SK-N-DZ (cell line): ENCODE measurements at regions not wholly inside any gene's neighbourhood (a gene's known extent, or its start where the extent isn't known, plus 50 kb on each side); places are given as distances from the start of the nearest gene placed in this dataset.
"Not testable (repeated sequence)": the region's sequence is repeated elsewhere in the genome, so short reads cannot be mapped to it uniquely, and the experiment has no call there.

Source experiments
- DNase-seq: peaks from one replicate; pipeline ENCODE4 v3.0.0-alpha.2; 2015; ENCODE audit warnings: low spot score

DNA sequence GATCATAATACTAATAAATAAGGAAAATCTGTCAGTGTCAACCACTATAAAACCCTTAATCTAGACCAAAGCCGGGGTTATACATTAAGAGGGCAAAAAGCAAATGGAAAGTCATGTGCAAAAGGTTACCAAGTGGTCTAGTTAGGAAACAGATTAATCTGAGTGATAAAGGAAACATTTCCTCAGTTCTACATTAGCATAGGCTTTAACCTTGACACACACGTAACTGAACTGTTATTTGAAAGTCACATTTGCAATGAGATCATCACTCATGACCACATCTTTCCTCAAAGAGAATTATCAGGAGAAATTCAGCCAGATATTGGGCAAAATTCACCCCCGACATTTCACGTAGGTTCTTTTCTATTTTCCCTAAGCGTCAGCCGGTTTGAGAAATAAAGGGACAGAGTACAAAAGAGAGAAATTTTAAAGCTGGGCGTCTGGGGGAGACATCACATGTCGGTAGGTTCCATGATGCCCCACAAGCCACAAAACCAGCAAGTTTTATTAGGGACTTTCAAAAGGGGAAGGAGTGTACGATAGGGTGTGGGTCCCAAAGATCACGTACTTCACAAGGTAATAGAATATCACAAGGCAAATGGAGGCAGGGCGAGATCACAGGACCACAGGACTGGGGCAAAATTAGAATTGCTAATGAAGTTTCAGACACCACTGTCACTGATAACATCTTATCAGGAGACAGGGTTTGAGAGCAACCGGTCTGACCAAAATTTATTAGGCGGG lies 76.8 kb upstream of the DST start:
- DNase-seq: not testable (repeated sequence)

DNA sequence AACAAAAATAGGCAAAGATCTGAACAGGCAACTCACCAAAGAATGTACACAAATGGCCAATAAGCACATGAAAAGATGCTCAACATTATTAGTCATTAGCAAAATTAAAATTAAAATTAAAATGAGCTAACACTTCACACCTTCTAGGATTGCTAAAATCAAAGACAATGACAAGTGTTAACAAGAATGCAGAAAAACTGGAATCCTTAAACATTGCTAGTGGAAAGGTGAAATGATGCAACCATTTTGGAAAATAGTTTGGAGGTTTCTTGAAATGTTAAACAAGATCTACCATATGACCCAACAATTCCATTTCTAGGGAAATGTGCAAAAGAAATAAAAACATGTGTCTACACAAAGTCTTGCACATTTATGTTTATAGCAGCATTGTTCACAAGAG lies 75.5 kb upstream of the DST start:
- no peak for DNase-seq

DNA sequence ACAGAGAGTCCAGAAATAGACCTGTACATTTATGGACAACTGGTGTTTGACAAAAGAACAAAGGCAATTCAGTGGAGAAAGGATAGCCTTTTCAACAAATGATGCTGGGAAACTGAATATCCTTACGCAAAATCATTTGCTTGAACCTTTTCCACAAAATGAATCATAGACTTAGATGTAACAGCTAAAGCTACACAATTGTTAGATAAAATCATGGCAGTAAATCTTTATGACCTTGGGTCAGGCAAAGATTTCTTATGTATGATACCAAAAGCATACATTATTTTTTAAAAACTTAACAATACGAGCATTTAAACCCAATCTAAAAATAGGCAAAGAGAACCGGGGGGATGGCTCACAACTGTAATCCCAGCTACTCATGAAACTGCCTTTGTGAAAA lies 73.5 kb upstream of the DST start:
- no peak for DNase-seq

DNA sequence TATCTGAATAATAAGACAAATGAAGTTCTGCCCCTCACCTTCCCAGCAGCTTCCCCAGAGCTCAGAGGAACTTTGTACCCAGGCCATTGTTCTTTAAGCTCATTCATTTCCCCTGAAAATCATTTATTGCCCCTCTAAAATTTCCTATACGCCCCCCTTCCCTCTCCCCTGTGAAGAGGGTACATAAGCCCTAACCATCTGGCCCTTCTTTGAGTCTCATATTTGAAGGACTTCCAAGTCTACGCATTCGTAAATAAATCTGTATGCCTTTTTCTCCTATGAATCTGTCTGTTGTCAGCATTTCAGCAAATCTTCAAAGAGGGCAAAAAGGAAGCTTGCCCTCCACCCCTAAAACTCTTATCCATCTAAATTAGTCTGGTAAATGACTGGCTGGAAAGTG lies 73.1 kb upstream of the DST start:
- DNase-seq: no peak

DNA sequence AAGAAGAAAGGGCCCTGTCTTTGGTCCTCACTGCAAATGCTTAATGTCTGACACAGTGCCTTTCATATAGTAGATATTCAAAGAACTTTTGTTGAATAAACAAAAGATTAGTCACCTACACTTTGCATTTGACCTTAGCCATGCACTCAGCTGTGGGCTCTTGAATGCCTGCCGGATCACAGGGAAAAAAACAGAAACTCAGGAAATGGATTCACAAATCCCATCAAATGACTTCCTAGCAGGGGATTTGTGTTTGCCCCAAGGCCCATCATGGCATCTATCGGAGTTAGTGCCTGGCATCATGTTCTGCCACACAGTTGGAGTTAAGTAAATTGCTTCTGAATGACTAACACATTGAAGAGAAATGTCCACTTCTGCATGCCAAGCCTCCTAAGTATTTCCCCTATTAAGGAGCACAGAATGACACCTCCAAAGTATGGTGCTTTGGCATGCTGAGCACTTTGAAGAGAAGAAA lies 72.3 kb upstream of the DST start:
- no peak for DNase-seq

DNA sequence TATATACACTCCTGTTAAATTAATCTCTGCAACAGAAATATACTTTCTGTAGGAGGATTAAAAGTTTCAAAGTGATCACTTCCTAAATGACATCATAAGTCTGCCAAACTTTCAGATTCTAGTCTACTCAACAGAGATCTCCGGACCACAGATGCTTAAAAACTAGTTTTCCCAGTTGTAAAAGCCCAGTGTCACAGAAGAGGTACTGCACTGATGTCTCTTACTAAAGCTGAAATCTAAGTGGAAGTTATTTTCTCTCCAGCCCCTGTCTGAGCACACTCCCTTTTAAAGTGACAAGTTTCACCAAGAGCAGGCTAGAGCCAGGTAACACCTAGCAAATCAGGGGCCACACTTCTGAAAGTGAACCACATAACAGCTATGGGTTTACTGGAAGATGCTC lies 71.6 kb upstream of the DST start:
- no peak for DNase-seq

DNA sequence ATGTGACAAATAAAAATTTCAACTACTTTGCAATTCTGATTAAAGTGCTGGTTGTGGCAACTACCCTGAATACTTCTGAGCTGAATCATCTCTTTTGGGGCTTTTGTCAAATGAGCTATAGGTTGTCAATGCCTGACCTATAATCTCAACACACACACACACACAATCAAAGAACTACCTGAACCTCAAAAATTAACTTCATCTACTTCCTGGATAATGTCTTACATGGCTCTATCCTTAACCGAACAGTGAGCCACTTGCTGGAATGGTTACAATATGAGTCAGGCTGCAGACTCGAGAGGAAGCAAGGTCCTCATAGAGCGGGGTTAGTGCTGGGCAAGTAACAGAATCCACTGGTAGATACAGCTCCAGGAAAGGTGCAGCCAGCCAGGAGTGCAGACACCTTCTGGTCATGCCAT lies 70.6 kb upstream of the DST start:
- no peak for DNase-seq

DNA sequence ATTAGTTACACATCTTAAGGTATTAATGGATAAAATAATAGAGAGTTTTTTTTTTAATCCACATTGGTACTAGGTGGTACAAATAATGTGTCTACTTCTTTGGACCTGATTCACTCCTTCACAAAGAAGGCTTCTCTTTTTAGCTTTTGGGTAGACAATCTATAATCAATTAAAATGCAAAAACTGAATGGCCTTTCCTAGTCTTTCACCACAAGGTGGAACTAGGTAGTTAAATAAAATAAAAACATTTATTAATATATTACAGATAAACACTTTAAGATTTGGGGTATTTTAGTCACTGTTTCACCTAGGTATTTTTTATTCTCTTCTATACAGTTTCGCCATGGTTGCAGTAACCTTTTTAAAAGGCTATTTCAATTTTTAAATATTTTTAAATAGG lies 68.3 kb upstream of the DST start:
- no peak for DNase-seq

DNA sequence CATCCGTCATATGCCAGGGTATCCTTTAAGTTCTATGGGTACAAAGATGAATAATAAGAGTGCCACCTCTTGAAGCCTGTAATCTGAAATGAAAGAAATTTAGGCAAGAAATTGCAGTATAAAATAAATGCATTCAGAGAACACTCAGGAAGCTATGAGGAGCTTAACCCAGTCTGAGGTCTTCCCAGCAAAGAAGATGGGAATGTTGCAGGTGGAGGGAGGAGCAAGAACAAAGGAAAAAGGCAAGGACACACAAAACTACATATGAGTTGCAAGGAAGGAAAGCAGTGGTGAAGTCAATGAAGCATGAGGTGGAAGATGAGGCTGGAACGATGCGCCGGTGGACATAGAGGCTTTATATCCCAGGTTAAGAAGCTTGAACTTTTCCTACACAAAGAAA lies 67.0 kb upstream of the DST start:
- no peak for DNase-seq

DNA sequence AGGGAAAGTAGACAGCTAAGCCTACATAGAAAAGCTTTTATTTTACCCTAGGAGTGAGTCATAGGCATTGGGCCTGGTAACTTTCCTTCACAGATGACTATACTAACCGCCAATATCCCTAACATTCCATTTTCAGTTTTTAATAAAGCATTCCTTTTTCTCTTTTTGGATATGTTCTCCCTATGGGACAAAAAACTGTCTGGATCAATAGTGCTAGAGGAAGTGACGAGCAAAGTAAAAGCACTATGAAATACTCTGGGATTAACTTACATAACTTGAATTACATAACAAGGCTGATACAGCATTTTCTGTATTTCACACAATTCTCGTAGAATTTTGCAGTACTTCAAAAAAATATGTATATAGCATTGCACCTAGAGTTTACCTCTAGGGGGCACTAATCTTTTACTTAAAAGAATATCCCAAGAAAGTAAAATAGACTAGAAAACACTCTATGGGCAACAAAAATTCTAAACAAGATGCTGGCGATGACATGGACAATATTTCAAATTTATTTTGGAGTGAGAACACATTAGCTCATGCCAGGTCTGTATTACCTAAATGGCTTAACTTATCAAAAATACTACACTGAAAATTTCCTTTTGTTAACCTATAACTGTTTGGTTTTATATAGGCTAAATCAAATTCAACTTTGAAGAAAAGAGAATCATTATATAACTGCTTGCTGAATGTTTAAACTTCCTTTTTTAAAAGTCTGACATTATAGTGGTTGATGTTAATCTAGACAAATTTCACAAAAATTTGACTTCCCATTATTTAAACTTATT lies 66.3 kb upstream of the DST start:
- DNase-seq: peak; percentile 55

DNA sequence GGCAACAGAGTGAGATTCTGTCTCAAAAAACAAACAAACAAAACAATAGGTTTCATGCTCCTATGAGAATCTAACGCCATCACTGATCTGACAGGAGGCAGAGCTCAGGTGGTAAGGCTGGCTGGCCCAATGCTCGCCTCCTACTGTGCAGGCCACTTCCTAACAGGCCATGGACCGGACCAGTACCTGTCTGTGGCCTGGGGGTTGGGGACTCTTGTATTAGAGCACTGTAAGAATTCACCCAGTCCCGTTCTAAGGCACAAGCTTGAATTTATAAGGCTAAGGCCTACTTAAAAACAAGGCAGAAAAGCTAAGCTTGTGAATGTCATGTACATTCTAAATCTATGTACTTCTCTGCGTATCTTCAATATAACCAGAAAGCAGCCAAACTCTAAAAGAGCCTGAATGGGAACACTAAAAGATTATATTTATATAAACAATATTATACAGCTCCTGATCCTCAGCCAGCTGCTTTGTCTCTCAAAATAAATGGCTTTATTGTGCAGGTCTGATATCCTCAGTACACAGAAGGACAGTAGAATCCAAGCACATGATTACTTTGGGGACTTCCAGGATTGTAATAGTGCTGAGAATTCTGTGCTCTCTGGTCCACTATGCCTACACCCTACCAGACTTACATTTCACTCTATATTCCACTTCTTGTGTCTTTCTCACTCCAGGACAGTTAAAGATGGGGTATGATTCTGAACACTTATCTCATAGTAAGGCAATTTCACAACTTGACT lies 64.5 kb upstream of the DST start:
- DNase-seq: no peak

DNA sequence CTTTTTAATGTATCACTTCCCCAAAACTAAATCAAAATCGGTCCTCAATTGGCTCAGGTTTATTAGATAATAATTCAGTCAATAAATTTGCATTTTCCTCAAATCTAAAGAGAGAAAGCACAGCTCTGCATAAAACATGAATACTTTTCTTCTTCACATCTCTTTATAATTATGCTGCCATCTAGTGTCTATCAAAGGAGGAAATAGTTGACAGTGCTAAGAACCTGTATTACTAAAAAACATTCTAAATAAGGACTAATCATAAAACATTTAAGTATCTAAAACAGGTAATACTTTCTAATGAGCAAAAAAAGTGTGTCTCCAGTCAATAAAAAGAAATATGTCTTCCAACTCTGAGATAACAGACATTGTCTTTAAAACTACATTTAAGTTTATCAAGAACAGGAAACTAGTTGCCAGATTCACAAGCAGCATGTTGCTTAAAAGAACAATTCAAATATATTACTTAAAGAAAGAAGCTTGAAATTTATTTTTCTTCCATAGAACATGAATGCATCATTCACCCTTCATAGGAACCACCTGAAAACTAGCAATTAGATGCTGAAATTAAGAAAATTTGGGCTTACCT lies 56.5 kb upstream of the DST start:
- DNase-seq: no peak

DNA sequence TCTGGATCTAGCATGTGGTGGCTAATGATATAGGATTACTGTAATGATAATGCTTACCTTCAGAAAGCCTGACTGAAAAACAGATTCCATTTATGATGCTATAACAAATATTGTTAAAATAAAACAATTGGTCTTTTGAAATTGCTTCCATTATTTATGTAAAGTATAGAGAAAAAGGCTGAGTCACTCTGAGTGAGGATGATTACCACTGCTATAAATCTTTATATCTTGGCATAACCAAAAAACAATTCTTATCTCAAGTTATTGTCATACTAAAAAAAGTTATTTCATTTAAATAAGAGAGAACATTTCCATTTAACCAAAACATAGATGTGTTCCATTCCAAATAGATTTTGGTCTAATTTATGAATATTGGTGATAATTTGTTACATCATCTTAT lies 53.0 kb upstream of the DST start:
- no peak for DNase-seq

DNA sequence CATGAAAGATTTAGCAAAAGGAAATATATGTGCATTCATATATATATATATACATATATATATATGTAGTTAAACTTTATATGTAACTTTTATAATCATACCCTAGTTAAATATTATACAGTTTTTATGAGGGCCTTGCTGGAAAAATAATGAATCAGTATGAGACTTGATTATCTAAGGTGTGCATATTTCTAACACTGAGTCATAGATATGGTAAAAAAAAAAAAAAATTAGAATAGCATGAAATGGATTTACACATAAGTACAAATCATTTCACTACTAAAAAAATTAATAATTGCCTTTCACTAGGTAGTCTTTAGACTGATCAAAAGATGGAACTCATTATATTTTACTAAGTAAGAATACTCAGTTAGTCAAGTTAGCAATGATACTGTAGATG lies 51.3 kb upstream of the DST start:
- no peak for DNase-seq

DNA sequence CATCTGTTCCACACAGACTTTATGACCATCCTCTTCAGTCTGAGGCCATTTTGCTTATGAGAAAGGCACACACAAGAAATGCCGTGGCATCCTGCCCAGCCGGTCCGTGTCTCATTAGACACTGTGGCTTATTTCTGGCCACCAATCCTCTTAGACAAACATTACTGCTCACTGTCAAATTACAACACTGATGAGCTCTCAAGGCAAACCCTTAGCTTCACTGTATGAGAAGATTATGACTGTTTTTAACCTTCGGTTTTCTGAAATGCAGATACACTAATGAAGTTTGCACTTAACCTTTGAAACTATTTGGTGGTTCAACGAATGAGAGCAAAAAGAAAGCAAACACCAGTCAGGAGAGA lies 50.5 kb upstream of the DST start:
- no peak for DNase-seq

DNA sequence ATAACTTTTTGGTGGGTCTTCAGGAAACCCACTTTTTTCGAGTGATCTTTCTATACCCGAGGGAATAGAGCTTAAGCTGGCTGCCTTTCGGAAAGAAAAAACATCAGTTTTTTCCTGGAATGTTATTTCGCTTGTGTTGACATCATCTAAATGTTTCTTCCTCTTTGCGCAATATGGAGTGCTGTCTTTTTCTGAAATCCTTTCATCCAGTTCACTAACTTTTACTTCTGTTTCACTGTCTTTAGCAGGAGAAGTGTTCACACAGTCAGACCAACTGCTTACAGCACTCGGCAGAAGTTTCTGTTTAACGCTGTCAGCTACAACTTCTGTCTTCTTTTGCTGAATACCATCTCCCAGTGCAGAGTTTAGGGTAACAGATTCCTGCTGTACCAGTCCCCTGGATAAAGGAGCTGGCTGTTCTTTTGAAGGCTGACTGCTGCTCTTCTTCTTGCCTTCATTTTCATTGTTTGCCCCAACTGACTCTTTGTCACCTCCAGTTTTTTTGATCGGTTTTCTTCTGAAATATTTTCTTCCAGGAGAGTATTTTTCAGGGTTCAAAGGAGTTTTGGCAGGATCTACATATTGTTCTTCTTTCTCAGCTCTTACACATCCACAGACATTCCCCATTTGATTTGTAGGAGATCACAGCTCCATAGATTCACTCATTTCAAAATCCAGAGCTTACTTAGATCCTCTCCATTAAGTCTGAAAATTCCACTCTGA lies 50.0 kb upstream of the DST start:
- DNase-seq: no peak
